ENCODE measurements at regions not wholly inside any gene's neighbourhood (a gene's known extent, or its start where the extent isn't known, plus 50 kb on each side); places are given as distances from the start of the nearest gene placed in this dataset.

DNA sequence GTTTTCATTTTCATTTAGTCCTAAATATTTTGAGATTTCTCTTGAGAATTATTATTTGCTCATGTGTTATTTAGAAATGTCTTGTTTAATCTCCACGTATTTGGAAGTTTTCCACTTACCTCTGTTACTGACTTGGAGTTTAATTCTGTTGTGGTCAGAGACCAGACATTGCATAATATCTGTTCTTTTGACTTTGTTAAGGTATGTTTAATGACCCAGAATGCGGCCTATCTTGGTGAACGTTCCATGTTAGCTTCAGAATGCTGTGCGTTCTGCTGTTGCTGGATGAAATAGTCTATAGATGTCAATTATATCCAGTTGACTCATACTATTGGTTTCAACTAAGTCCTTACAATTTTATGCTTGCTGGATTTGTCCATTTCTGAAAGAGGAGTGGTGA is 325.3 kb upstream of the TARS1 start:
- TF ChIP-seq, protein P1, sequence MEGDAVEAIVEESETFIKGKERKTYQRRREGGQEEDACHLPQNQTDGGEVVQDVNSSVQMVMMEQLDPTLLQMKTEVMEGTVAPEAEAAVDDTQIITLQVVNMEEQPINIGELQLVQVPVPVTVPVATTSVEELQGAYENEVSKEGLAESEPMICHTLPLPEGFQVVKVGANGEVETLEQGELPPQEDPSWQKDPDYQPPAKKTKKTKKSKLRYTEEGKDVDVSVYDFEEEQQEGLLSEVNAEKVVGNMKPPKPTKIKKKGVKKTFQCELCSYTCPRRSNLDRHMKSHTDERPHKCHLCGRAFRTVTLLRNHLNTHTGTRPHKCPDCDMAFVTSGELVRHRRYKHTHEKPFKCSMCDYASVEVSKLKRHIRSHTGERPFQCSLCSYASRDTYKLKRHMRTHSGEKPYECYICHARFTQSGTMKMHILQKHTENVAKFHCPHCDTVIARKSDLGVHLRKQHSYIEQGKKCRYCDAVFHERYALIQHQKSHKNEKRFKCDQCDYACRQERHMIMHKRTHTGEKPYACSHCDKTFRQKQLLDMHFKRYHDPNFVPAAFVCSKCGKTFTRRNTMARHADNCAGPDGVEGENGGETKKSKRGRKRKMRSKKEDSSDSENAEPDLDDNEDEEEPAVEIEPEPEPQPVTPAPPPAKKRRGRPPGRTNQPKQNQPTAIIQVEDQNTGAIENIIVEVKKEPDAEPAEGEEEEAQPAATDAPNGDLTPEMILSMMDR (IDR thresholded peaks at IDR 0.05; ENCODE audit: low read depth, low read length, missing input control), result no peak
- TF ChIP-seq REST (IDR thresholded peaks at IDR 0.05) (no peak), NR2F2 (IDR thresholded peaks at IDR 0.05) (no peak), RAD21 (IDR thresholded peaks at IDR 0.05) (no peak), SP1 (IDR thresholded peaks at IDR 0.05) (no peak), EGR1 (IDR thresholded peaks at IDR 0.05; ENCODE audit: low read depth in 2 of 2) (no peak), YY1 (IDR thresholded peaks at IDR 0.05) (no peak), JUND (IDR thresholded peaks at IDR 0.05) (no peak), FOXA1 (IDR thresholded peaks at IDR 0.05) (no peak), TAF1 (conservative IDR thresholded peaks at IDR 0.05) (no peak), GABPA (IDR thresholded peaks at IDR 0.05 in 1 of 2, conservative IDR thresholded peaks at IDR 0.05 in 1 of 2) (no peak)
- TF ChIP-seq, protein P2, sequence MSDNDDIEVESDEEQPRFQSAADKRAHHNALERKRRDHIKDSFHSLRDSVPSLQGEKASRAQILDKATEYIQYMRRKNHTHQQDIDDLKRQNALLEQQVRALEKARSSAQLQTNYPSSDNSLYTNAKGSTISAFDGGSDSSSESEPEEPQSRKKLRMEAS (IDR thresholded peaks at IDR 0.05), result no peak
